ENCODE measurements at regions not wholly inside any gene's neighbourhood (a gene's known extent, or its start where the extent isn't known, plus 50 kb on each side); places are given as distances from the start of the nearest gene placed in this dataset.

DNA sequence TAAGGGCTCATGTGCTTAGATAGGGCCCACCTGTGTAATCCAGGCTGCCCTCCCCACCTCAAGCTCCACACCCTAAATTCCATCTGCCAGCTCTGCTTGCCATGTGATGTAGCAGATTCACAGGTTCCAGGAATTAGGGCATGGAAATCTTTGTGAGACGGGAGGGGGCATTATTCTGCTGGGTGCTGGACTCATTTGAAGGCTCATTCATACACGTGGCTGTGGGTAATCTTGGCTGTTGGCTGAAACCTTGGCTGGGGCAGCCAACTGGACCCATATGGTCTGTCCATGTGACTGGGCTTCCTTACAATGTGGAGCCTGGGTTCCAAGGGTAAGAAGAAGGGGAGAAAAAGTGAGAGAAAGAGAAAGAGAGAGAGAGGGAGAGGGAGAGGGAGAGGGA, 115.1 kb downstream of the CYLD start:
- TF ChIP-seq, protein P1, sequence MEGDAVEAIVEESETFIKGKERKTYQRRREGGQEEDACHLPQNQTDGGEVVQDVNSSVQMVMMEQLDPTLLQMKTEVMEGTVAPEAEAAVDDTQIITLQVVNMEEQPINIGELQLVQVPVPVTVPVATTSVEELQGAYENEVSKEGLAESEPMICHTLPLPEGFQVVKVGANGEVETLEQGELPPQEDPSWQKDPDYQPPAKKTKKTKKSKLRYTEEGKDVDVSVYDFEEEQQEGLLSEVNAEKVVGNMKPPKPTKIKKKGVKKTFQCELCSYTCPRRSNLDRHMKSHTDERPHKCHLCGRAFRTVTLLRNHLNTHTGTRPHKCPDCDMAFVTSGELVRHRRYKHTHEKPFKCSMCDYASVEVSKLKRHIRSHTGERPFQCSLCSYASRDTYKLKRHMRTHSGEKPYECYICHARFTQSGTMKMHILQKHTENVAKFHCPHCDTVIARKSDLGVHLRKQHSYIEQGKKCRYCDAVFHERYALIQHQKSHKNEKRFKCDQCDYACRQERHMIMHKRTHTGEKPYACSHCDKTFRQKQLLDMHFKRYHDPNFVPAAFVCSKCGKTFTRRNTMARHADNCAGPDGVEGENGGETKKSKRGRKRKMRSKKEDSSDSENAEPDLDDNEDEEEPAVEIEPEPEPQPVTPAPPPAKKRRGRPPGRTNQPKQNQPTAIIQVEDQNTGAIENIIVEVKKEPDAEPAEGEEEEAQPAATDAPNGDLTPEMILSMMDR (IDR thresholded peaks at IDR 0.05; ENCODE audit: low read length), result no peak
- no peak for TF ChIP-seq EZH2 (optimal IDR thresholded peaks at IDR 0.05; ENCODE audit: low read depth, low read length)
- TF ChIP-seq EZH2phosphoT487 (IDR thresholded peaks at IDR 0.05; ENCODE audit: low read length), result no peak

Measured in MM.1S (cell line).